Astrocyte (in vitro differentiated cells and primary cell): ENCODE measurements at regions not wholly inside any gene's neighbourhood (a gene's known extent, or its start where the extent isn't known, plus 50 kb on each side); places are given as distances from the start of the nearest gene placed in this dataset.
"Not testable (repeated sequence)": the region's sequence is repeated elsewhere in the genome, so short reads cannot be mapped to it uniquely, and the experiment has no call there.

ENCODE experiments used
- DNase-seq: peaks from one replicate; pipeline ENCODE4 v3.0.0-alpha.2; 2010; ENCODE audit warnings: low read depth
- FAIRE-seq: peaks from 2 replicates; lab custom pipeline; 2011; peaks lifted over from hg19 to GRCh38; lab: Jason Lieb, UNC
- H2AFZ ChIP-seq: 2 replicates; pipeline ENCODE4 v1.6.0; 2012; ENCODE audit warnings: low read depth, low read length, inconsistent platforms
- H3K27ac ChIP-seq: 2 replicates; pipeline ENCODE4 v1.5.1; 2011; ENCODE audit warnings: low read depth, low read length, inconsistent platforms
- H3K27me3 ChIP-seq: 2 replicates; pipeline ENCODE4 v1.6.0; 2011; ENCODE audit warnings: low read length, inconsistent platforms; ENCODE audit not compliant: insufficient read depth
- H3K36me3 ChIP-seq: 2 replicates; pipeline ENCODE4 v1.5.1; 2011; ENCODE audit warnings: low read length, inconsistent platforms; ENCODE audit not compliant: insufficient read depth
- H3K4me1 ChIP-seq: 2 replicates; pipeline ENCODE4 v1.5.1; 2011; ENCODE audit warnings: low read length, inconsistent platforms; ENCODE audit not compliant: insufficient read depth
- H3K4me2 ChIP-seq: 2 replicates; pipeline ENCODE4 v1.6.0; 2012; ENCODE audit warnings: low read length, inconsistent platforms
- H3K4me3 ChIP-seq: 2 replicates; pipeline ENCODE4 v1.5.1; 2011; ENCODE audit warnings: low read depth, mild to moderate bottlenecking, low read length, inconsistent platforms; ENCODE audit not compliant: insufficient read depth
- H3K79me2 ChIP-seq: 2 replicates; pipeline ENCODE4 v1.6.0; 2012; ENCODE audit warnings: mild to moderate bottlenecking, low read length, inconsistent platforms; ENCODE audit not compliant: insufficient read depth
- H3K9ac ChIP-seq: 2 replicates; pipeline ENCODE4 v1.6.0; 2012; ENCODE audit warnings: mild to moderate bottlenecking, low read length, inconsistent platforms
- H3K9me3 ChIP-seq: 2 replicates; pipeline ENCODE4 v1.5.1; 2012; ENCODE audit warnings: low read depth, mild to moderate bottlenecking, low read length, inconsistent platforms; ENCODE audit not compliant: insufficient read depth
- H4K20me1 ChIP-seq: 2 replicates; pipeline ENCODE4 v1.6.0; 2012; ENCODE audit warnings: low read length, inconsistent platforms; ENCODE audit not compliant: insufficient read depth
- H3K27ac Mint-ChIP-seq: one replicate; pipeline ENCODE4 v1.8.0; 2021; ENCODE audit warnings: mild to moderate bottlenecking, mixed read lengths; ENCODE audit not compliant: unreplicated experiment
- H3K27me3 Mint-ChIP-seq: one replicate; pipeline ENCODE4 v1.8.0; 2021; ENCODE audit warnings: low read depth, mixed read lengths; ENCODE audit not compliant: unreplicated experiment
- H3K36me3 Mint-ChIP-seq: one replicate; pipeline ENCODE4 v1.8.0; 2021; ENCODE audit warnings: low read depth, mixed read lengths; ENCODE audit not compliant: unreplicated experiment
- H3K4me1 Mint-ChIP-seq: one replicate; pipeline ENCODE4 v1.8.0; 2021; ENCODE audit warnings: low read depth, mixed read lengths; ENCODE audit not compliant: unreplicated experiment
- H3K4me3 Mint-ChIP-seq: one replicate; pipeline ENCODE4 v1.8.0; 2021; ENCODE audit warnings: mild to moderate bottlenecking, moderate library complexity, mixed read lengths; ENCODE audit not compliant: unreplicated experiment
- H3K9me3 Mint-ChIP-seq: one replicate; pipeline ENCODE4 v1.8.0; 2021; ENCODE audit warnings: mild to moderate bottlenecking, mixed read lengths; ENCODE audit not compliant: unreplicated experiment
- CTCF ChIP-seq: IDR thresholded peaks from 2 replicates; pipeline ENCODE4 v1.5.1; 2011; ENCODE audit warnings: low read depth, mild to moderate bottlenecking, inconsistent platforms, low read length, moderate library complexity; ENCODE audit not compliant: insufficient read depth
- EZH2 ChIP-seq: IDR thresholded peaks from 2 replicates; pipeline ENCODE4 v1.6.1; 2012; ENCODE audit warnings: mild to moderate bottlenecking, low read length, inconsistent platforms; ENCODE audit not compliant: insufficient read depth

- no peak for FAIRE-seq
- peaks cover 12% of the 10 kb centered on the region for H3K27me3 Mint-ChIP-seq
- DNase-seq, result no peak
- Histone ChIP-seq H3K4me2 (no peak overlapping the region), H3K9ac (no peak overlapping the region), H3K79me2 (no peaks in the 10 kb centered on the region), H3K4me1 (no peaks in the 10 kb centered on the region), H3K36me3 (no peaks in the 10 kb centered on the region), H4K20me1 (no peaks in the 10 kb centered on the region), H3K9me3 (peaks cover 10% of the 10 kb centered on the region), H3K27me3 (no peaks in the 10 kb centered on the region), H2AFZ (no peak overlapping the region), H3K4me3 (no peak overlapping the region), H3K27ac (no peak overlapping the region)
- TF ChIP-seq CTCF (no peak), EZH2 (no peak)
- H3K4me3 Mint-ChIP-seq, result no peak overlapping the region
- no peak overlapping the region for H3K27ac Mint-ChIP-seq
- no peaks in the 10 kb centered on the region for H3K9me3 Mint-ChIP-seq
- peaks cover 1% of the 10 kb centered on the region for H3K4me1 Mint-ChIP-seq
- H3K36me3 Mint-ChIP-seq, result no peaks in the 10 kb centered on the region
Observed at GRCh38 chr12:131290255-131290959, 336.7 kb downstream of the ADGRD1 start.

- not testable (repeated sequence) for H2AFZ ChIP-seq, H3K9me3 Mint-ChIP-seq, H3K79me2 ChIP-seq, H3K27me3 ChIP-seq, H3K27ac Mint-ChIP-seq, H4K20me1 ChIP-seq, H3K36me3 ChIP-seq, H3K4me3 ChIP-seq, H3K4me2 ChIP-seq, H3K27ac ChIP-seq, H3K36me3 Mint-ChIP-seq, FAIRE-seq, H3K4me3 Mint-ChIP-seq, H3K9me3 ChIP-seq, H3K4me1 Mint-ChIP-seq, H3K4me1 ChIP-seq, DNase-seq, H3K9ac ChIP-seq
- H3K27me3 Mint-ChIP-seq, result peaks cover 12% of the 10 kb centered on the region
Observed at GRCh38 chr12:131293071-131294015, 339.6 kb downstream of the ADGRD1 start.

GRCh38 chr12:131294716-131295115, 341.0 kb downstream of the ADGRD1 start:
- not testable (repeated sequence) for H3K9me3 ChIP-seq, H3K27me3 ChIP-seq, H3K4me1 Mint-ChIP-seq, H3K9me3 Mint-ChIP-seq, H3K79me2 ChIP-seq, H3K27ac ChIP-seq, H4K20me1 ChIP-seq, FAIRE-seq, H2AFZ ChIP-seq, H3K4me1 ChIP-seq, H3K4me3 ChIP-seq, DNase-seq, H3K36me3 ChIP-seq, H3K4me3 Mint-ChIP-seq, H3K27me3 Mint-ChIP-seq, H3K4me2 ChIP-seq, H3K27ac Mint-ChIP-seq, H3K36me3 Mint-ChIP-seq, H3K9ac ChIP-seq

- DNase-seq, FAIRE-seq, H3K4me3 ChIP-seq, H3K4me2 ChIP-seq, H3K36me3 Mint-ChIP-seq, H3K36me3 ChIP-seq, H3K27ac Mint-ChIP-seq, H3K4me1 ChIP-seq, H3K27ac ChIP-seq, H4K20me1 ChIP-seq, H3K9me3 ChIP-seq, H3K79me2 ChIP-seq, H3K9ac ChIP-seq, H2AFZ ChIP-seq, H3K9me3 Mint-ChIP-seq, H3K27me3 ChIP-seq, H3K4me1 Mint-ChIP-seq, H3K27me3 Mint-ChIP-seq, H3K4me3 Mint-ChIP-seq: not testable (repeated sequence)
Observed at GRCh38 chr12:131295117-131295516, 341.4 kb downstream of the ADGRD1 start.

GRCh38 chr12:131295559-131295958, 341.9 kb downstream of the ADGRD1 start:
- H3K9me3 Mint-ChIP-seq, H2AFZ ChIP-seq, H3K4me2 ChIP-seq, H3K4me1 ChIP-seq, H3K27ac Mint-ChIP-seq, FAIRE-seq, DNase-seq, H3K27ac ChIP-seq, H3K4me3 Mint-ChIP-seq, H3K36me3 ChIP-seq, H3K4me3 ChIP-seq, H3K9me3 ChIP-seq, H4K20me1 ChIP-seq, H3K36me3 Mint-ChIP-seq, H3K4me1 Mint-ChIP-seq, H3K27me3 Mint-ChIP-seq, H3K9ac ChIP-seq, H3K27me3 ChIP-seq, H3K79me2 ChIP-seq: not testable (repeated sequence)
